ENCODE measurements at regions not wholly inside any gene's neighbourhood (a gene's known extent, or its start where the extent isn't known, plus 50 kb on each side); places are given as distances from the start of the nearest gene placed in this dataset.

GRCh38 chr3:46114323-46114988 is 87.2 kb upstream of the XCR1 start:
- ATAC-seq (peak; percentile 66; the same call in 2 of the 3 replicates), DNase-seq (ENCODE audit: low spot score) (peak; percentile 62), FAIRE-seq (no peak)
- ChIA-PET CTCF (ENCODE audit: low intra/inter-chr PET ratio, low total read pairs) (no interaction called here), POLR2A (no interaction called here)
- intact Hi-C loops (cut with micrococcal nuclease; ENCODE audit: unreplicated experiment) (no loop called here), in situ Hi-C loops (cut with HindIII; ENCODE audit: extremely low pct_ligation_motif_present, low pct_unique_long_range_greater_than_20kb) (no loop called here)
- H3K36me3 ChIP-seq (replicated peaks in 1 of 2; ENCODE audit: control insufficient read depth in 1 of 2, insufficient read depth in 2 of 2, low read length in 2 of 2): no peaks in the 10 kb centered on the region
- BruUV-seq (replicated peaks): no TSS peak
- 0% methylated on average over 1 of the region's 1 CpG for WGBS (ENCODE audit: low lambda C conversion rate)
- H3K4me2 ChIP-seq (ENCODE audit: low read depth, low read length): no peak overlapping the region
- no peak overlapping the region for H3K27ac ChIP-seq (ENCODE audit: extremely low read length, insufficient read depth, low read length)
- H4K20me1 ChIP-seq (ENCODE audit: insufficient read depth, low read length): no peaks in the 10 kb centered on the region
- no peaks in the 10 kb centered on the region for H3K79me2 ChIP-seq (ENCODE audit: insufficient read depth, low read length)
- no peak overlapping the region for H3K4me3 ChIP-seq (replicated peaks in 1 of 3; ENCODE audit: insufficient read depth in 1 of 3, low read depth in 2 of 3, low read length in 3 of 3)
- no peak overlapping the region for H3K9ac ChIP-seq (ENCODE audit: insufficient read depth, low read depth, low read length)
- peaks cover 11% of the 10 kb centered on the region for H3K4me1 ChIP-seq (ENCODE audit: insufficient read depth, low read length)
- H3K9me3 ChIP-seq (ENCODE audit: low read length): no peaks in the 10 kb centered on the region
- no peaks in the 10 kb centered on the region for H3K27me3 ChIP-seq (ENCODE audit: control insufficient read depth in 1 of 2, insufficient read depth in 2 of 2, low read length in 2 of 2)
- H2AFZ ChIP-seq (ENCODE audit: low read length): no peak overlapping the region
- TF ChIP-seq ZBTB44 (CRISPR knock-in tag; IDR thresholded peaks at IDR 0.05): no peak
- TF ChIP-seq ATF4 (CRISPR knock-in tag; IDR thresholded peaks at IDR 0.05): peak in 1 of 2 experiments; percentile 91; a peak in 2 of 4 replicates
- peak; percentile 76 for TF ChIP-seq CEBPG (CRISPR knock-in tag; IDR thresholded peaks at IDR 0.05)
- 0 out of 2 replicates have a peak, but pooled peaks have one; percentile 26 for TF ChIP-seq ATF2 (CRISPR knock-in tag; IDR thresholded peaks at IDR 0.05)
- no peak for TF ChIP-seq ZUFSP (CRISPR knock-in tag; IDR thresholded peaks at IDR 0.05; ENCODE audit: borderline replicate concordance)
- peak; percentile 22; the same call in 1 of the 2 replicates for TF ChIP-seq HMG20A (CRISPR knock-in tag; IDR thresholded peaks at IDR 0.05; ENCODE audit: borderline replicate concordance)
- TF ChIP-seq SMC3 (IDR thresholded peaks at IDR 0.05; ENCODE audit: low read length): peak; percentile 20; the same call in 1 of the 2 replicates
- TF ChIP-seq SOX13 (IDR thresholded peaks at IDR 0.05): no peak
- TF ChIP-seq SOX13 (CRISPR knock-in tag; conservative IDR thresholded peaks at IDR 0.05 in 1 of 2, IDR thresholded peaks at IDR 0.05 in 1 of 2): peak in 1 of 2 experiments; percentile 7; a peak in 1 of 4 replicates
- TF ChIP-seq MIXL1 (CRISPR knock-in tag; IDR thresholded peaks at IDR 0.05): 0 out of 2 replicates have a peak, but pooled peaks have one; percentile 31
- TF ChIP-seq FOXA3 (CRISPR knock-in tag; IDR thresholded peaks at IDR 0.05): peak; percentile 55; the same call in 1 of the 2 replicates
- no peak for TF ChIP-seq ZNF619 (CRISPR knock-in tag; IDR thresholded peaks at IDR 0.05)
- no peak for TF ChIP-seq ZBTB21 (CRISPR knock-in tag; IDR thresholded peaks at IDR 0.05)
- TF ChIP-seq SOX5 (CRISPR knock-in tag; IDR thresholded peaks at IDR 0.05; ENCODE audit: borderline replicate concordance): peak; percentile 17; the same call in 1 of the 2 replicates
- TF ChIP-seq ARID5B (CRISPR knock-in tag; IDR thresholded peaks at IDR 0.05): 0 out of 2 replicates have a peak, but pooled peaks have one; percentile 16

Measured in HepG2 (cell line).